VCaP (cell line): ENCODE measurements at regions not wholly inside any gene's neighbourhood (a gene's known extent, or its start where the extent isn't known, plus 50 kb on each side); places are given as distances from the start of the nearest gene placed in this dataset.
"Not testable (repeated sequence)": the region's sequence is repeated elsewhere in the genome, so short reads cannot be mapped to it uniquely, and the experiment has no call there.

Source experiments
- H3K27ac ChIP-seq: fragments of 450-650 bp; 2 replicates; pipeline ENCODE4 v1.5.1; 2017
- CTCF ChIP-seq: fragments of 450-650 bp; conservative IDR thresholded peaks from 2 replicates; pipeline ENCODE4 v1.5.1; 2017; ENCODE audit warnings: mild to moderate bottlenecking, moderate library complexity

DNA sequence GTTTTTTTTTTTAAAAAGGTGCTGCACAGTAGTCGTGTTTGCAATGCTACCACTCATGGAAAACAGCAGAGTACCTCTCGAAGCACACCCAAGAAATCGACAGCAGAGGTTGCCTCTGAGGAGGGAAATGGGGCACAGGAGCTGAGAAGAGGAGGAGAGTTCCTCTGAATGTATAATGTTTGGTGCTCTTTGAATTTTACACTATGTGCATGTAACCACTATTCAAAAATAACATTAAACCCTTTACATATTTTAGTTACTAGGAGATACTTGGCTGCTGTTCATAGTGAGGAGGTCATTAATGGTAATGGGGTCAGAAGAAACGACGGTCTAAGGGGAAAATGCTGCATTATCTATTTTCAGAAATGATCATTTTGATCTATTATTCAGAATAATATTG is 129.4 kb upstream of the CLEC14A start:
- no peak overlapping the region for H3K27ac ChIP-seq
- TF ChIP-seq CTCF, result no peak

DNA sequence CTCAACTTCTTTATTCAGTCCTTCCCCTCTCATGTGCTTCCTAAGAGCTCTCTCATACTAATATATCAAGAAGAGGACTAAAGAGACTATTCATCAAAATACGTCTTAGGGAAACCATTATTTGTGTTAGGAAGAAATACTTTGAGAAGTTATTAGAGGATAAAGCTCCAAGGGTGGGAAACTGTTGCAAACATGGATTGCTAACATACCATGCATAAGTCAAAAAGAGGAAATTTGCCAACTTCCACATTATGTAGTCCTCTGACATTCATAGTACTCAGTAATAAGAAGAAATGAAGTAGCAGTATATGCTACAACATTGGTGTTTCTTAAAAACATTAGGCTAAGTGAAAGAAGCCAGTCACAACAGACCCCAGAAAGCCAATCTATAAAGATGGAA is 128.8 kb upstream of the CLEC14A start:
- no peak for TF ChIP-seq CTCF

GRCh38 chr14:38367922-38368321 is 112.0 kb upstream of the CLEC14A start:
- no peak for TF ChIP-seq CTCF
- no peak overlapping the region for H3K27ac ChIP-seq

More for the DNA sequence above, 128.8 kb upstream of the CLEC14A start:
- no peak overlapping the region for H3K27ac ChIP-seq

DNA sequence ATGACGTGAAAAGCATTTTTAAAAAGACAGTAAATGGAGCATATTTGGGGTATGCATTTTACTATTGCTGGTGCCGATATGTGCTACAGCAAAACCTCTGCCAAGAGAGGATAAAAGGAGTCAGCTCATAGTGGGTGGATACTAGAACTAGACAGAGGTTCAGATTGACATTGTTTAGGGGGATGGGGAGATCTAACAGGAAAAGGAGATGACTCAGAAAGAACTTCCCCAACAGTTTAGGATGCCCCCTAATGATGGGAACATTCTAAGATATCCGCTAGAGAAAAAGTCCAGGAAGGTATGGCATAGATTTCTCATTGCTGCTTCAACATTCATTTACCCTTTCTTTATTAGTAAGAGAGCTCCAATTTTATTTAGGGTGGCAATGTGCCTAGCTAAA is 110.5 kb upstream of the CLEC14A start:
- TF ChIP-seq CTCF, result no peak
- no peak overlapping the region for H3K27ac ChIP-seq

DNA sequence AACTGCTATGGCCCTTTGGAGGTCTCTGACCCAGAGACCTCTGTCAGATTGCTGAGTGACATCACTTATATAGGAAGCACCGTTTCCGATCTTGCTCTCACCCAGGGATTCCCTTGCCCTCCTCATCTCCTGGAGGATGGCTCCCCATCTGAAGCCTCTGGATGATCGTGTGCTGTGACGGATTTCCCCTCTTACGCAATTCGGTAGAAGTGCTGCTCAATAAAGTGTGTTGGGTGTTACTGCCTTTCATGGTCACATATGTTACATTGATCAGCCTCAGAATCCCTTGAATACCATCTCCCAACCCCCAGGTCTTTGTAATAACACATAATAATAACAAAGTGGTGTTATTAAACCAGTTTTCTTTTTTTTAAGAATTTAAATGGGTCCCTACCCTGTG is 107.3 kb upstream of the CLEC14A start:
- H3K27ac ChIP-seq, result no peak overlapping the region
- no peak for TF ChIP-seq CTCF

DNA sequence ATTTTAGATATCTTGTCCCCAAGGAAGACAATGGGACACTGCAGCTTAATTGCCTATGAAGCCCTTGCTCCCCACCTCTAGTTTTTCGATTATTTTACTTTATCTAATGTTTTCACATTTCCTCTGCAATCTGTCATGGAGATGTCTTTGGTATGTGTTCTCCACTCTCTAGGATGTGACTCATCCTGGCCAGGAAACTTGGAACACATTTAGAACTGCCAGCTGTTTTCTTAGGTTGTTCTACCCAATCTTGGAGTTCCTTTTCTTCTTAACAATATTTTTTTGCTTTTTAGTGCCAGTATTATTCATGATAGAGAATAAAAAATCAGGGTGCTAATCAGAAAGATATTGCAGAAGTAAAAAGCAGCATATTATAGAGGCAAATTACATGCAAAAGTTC is 101.7 kb upstream of the CLEC14A start:
- no peak overlapping the region for H3K27ac ChIP-seq
- no peak for TF ChIP-seq CTCF

DNA sequence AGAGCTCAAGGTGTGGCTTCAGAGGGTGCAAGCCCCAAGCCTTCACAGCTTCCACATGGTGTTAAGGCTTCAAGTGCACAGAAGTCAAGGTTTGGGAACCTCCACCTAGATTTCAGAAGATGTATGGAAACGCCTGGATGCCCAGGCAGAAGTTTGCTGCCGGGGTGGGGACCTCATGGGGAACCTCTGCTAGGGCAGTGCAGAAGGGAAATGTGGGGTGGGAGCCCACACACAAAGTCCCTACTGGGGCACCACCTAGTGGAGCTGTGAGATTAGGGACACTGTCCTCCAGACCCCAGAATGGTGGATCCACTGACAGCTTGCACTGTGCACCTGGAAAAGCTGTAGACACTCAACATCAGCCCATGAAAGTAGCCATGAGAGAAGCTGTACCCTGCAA is 99.6 kb upstream of the CLEC14A start:
- H3K27ac ChIP-seq, result not testable (repeated sequence)

GRCh38 chr14:38350102-38350501 is 94.2 kb upstream of the CLEC14A start:
- no peak overlapping the region for H3K27ac ChIP-seq
- TF ChIP-seq CTCF, result no peak
